MM.1S (cell line): ENCODE measurements at regions not wholly inside any gene's neighbourhood (a gene's known extent, or its start where the extent isn't known, plus 50 kb on each side); places are given as distances from the start of the nearest gene placed in this dataset.

Experiments
- EZH2 ChIP-seq: fragments of 300-600 bp; sonication (generic); optimal IDR thresholded peaks from 2 replicates; pipeline ENCODE3; 2017; ENCODE audit warnings: low read depth, mild to moderate bottlenecking, antibody characterized with exemption, low read length, mixed read lengths
- EZH2phosphoT487 ChIP-seq: fragments of 300-600 bp; sonication (generic); IDR thresholded peaks from 2 replicates; pipeline ENCODE4 v1.6.1; 2018; ENCODE audit warnings: antibody characterized with exemption, low read length
- TF ChIP-seq, protein P1 (sequence below): fragments of 300-600 bp; sonication (generic); IDR thresholded peaks from 2 replicates; pipeline ENCODE4 v1.5.1; 2016; ENCODE audit warnings: antibody characterized with exemption, low read length, mixed read lengths

DNA sequence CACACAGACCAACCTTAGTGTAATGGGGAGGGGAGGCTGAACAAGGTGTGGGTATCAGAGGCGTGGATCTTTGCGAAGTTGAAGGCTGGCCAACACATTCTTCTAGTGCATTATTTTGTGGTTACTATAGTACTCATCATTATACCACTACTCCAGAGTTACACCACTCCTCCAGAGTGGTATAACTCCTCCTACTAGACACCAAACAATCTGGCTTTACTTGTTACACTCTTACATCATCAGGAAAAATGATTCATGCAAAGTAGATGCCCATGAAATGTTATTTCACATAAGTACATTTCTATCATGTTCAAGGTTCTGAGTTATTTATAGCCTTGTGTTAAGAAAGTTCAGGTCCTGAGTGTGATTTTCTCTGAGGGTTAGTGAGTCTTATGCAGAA, 443.1 kb upstream of the OPRM1 start:
- no peak for TF ChIP-seq EZH2
- TF ChIP-seq, protein P1, sequence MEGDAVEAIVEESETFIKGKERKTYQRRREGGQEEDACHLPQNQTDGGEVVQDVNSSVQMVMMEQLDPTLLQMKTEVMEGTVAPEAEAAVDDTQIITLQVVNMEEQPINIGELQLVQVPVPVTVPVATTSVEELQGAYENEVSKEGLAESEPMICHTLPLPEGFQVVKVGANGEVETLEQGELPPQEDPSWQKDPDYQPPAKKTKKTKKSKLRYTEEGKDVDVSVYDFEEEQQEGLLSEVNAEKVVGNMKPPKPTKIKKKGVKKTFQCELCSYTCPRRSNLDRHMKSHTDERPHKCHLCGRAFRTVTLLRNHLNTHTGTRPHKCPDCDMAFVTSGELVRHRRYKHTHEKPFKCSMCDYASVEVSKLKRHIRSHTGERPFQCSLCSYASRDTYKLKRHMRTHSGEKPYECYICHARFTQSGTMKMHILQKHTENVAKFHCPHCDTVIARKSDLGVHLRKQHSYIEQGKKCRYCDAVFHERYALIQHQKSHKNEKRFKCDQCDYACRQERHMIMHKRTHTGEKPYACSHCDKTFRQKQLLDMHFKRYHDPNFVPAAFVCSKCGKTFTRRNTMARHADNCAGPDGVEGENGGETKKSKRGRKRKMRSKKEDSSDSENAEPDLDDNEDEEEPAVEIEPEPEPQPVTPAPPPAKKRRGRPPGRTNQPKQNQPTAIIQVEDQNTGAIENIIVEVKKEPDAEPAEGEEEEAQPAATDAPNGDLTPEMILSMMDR: no peak
- TF ChIP-seq EZH2phosphoT487: no peak
